NCI-H460 (cell line): ENCODE measurements at regions not wholly inside any gene's neighbourhood (a gene's known extent, or its start where the extent isn't known, plus 50 kb on each side); places are given as distances from the start of the nearest gene placed in this dataset.

Experiments
- DNase-seq: peaks from one replicate; pipeline ENCODE4 v3.0.0-alpha.2; 2016; ENCODE audit warnings: low read depth; ENCODE audit errors: extremely low read depth

GRCh38 chr2:84290537-84290936, 168.5 kb downstream of the SUCLG1 start:
- DNase-seq, result no peak

GRCh38 chr2:84288293-84288692, 170.8 kb downstream of the SUCLG1 start:
- DNase-seq, result no peak

GRCh38 chr2:84286878-84287277, 172.2 kb downstream of the SUCLG1 start:
- DNase-seq, result no peak

GRCh38 chr2:84285056-84285747, 173.9 kb downstream of the SUCLG1 start:
- DNase-seq, result no peak

- no peak for DNase-seq
These were observed 175.6 kb downstream of the SUCLG1 start for GRCh38 chr2:84283506-84283905.

GRCh38 chr2:84281510-84281909, 177.6 kb downstream of the SUCLG1 start:
- DNase-seq, result no peak

GRCh38 chr2:84280873-84281272, 178.2 kb downstream of the SUCLG1 start:
- DNase-seq, result no peak

GRCh38 chr2:84278386-84278785, 180.7 kb downstream of the SUCLG1 start:
- no peak for DNase-seq

- DNase-seq, result no peak
These were observed 182.4 kb downstream of the SUCLG1 start for GRCh38 chr2:84276590-84277255.

GRCh38 chr2:84273406-84273805, 185.7 kb downstream of the SUCLG1 start:
- DNase-seq, result no peak

- no peak for DNase-seq
These were observed 187.1 kb downstream of the SUCLG1 start for GRCh38 chr2:84271977-84272376.

- no peak for DNase-seq
These were observed 201.2 kb downstream of the SUCLG1 start for GRCh38 chr2:84257831-84258230.

- DNase-seq, result no peak
These were observed 207.3 kb downstream of the SUCLG1 start for GRCh38 chr2:84251651-84252302.

- no peak for DNase-seq
These were observed 209.9 kb downstream of the SUCLG1 start for GRCh38 chr2:84249140-84249539.

- no peak for DNase-seq
These were observed 211.5 kb downstream of the SUCLG1 start for GRCh38 chr2:84247532-84247931.

- DNase-seq, result no peak
These were observed 215.0 kb downstream of the SUCLG1 start for GRCh38 chr2:84243788-84244733.

GRCh38 chr2:84238907-84239306, 220.2 kb downstream of the SUCLG1 start:
- no peak for DNase-seq

GRCh38 chr2:84236288-84236687, 222.8 kb downstream of the SUCLG1 start:
- no peak for DNase-seq

- DNase-seq, result no peak
These were observed 225.0 kb downstream of the SUCLG1 start for GRCh38 chr2:84234103-84234502.

- no peak for DNase-seq
These were observed 227.6 kb downstream of the SUCLG1 start for GRCh38 chr2:84231478-84231877.

GRCh38 chr2:84224121-84224520, 235.0 kb downstream of the SUCLG1 start:
- no peak for DNase-seq
